Gastroesophageal sphincter (tissue), 3 donors: ENCODE measurements at regions not wholly inside any gene's neighbourhood (a gene's known extent, or its start where the extent isn't known, plus 50 kb on each side); places are given as distances from the start of the nearest gene placed in this dataset.

Source experiments
- POLR2A ChIP-seq, 2 donors: fragments of 450-650 bp; IDR thresholded peaks; one replicate each; pipeline ENCODE4 v1.6.1; 2017; ENCODE audit warnings: antibody characterized with exemption in 2 of 2, mild to moderate bottlenecking in 2 of 2, moderate library complexity in 1 of 2
- TF ChIP-seq, protein P1 (sequence below), 4 experiments: fragments of 200-600 bp in 2 of 4; fragments of 450-650 bp in 2 of 4; sonication (generic) in 1 of 4; IDR thresholded peaks; one replicate each; pipeline ENCODE4 v1.5.1; 2017 to 2019; ENCODE audit warnings: antibody characterized with exemption in 4 of 4, mild to moderate bottlenecking in 2 of 4, moderate library complexity in 2 of 4

DNA sequence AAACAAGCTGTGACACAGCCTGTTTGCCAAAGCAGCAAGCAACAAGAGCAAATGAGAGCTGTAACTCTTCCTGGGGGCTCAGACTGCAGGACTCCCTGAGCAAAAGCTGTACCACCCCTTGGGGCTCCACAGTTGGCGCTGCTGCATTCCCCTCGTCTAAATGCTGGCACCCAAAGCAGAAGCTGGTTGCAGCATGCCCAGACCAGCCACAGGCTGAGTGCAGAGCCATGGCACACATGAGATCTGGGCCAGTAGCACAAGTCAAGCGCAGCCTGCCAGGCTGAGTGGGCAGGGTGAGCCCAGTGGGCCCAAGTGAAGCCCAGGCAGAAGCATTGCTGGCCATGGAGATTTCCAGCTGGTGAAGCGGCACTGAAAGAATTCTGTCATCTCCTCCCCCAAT is 157.3 kb upstream of the GRAMD2B start:
- TF ChIP-seq, protein P1, sequence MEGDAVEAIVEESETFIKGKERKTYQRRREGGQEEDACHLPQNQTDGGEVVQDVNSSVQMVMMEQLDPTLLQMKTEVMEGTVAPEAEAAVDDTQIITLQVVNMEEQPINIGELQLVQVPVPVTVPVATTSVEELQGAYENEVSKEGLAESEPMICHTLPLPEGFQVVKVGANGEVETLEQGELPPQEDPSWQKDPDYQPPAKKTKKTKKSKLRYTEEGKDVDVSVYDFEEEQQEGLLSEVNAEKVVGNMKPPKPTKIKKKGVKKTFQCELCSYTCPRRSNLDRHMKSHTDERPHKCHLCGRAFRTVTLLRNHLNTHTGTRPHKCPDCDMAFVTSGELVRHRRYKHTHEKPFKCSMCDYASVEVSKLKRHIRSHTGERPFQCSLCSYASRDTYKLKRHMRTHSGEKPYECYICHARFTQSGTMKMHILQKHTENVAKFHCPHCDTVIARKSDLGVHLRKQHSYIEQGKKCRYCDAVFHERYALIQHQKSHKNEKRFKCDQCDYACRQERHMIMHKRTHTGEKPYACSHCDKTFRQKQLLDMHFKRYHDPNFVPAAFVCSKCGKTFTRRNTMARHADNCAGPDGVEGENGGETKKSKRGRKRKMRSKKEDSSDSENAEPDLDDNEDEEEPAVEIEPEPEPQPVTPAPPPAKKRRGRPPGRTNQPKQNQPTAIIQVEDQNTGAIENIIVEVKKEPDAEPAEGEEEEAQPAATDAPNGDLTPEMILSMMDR (IDR thresholded peaks at IDR 0.05) = no peak
- no peak for TF ChIP-seq POLR2A (IDR thresholded peaks at IDR 0.05)
